ENCODE measurements at regions not wholly inside any gene's neighbourhood (a gene's known extent, or its start where the extent isn't known, plus 50 kb on each side); places are given as distances from the start of the nearest gene placed in this dataset.

GRCh38 chr3:28781053-28781452 is 432.4 kb upstream of the AZI2 start:
- no peak for DNase-seq (ENCODE audit: low read depth)
- TF ChIP-seq POLR2A (IDR thresholded peaks at IDR 0.05; ENCODE audit: extremely low read depth, insufficient read length): no peak
- TF ChIP-seq CTCF (IDR thresholded peaks at IDR 0.05; ENCODE audit: low read depth, low read length): no peak
- no peak for TF ChIP-seq MYC (IDR thresholded peaks at IDR 0.05; ENCODE audit: low read depth, low read length)
- no peak for TF ChIP-seq MAX (IDR thresholded peaks at IDR 0.05; ENCODE audit: low read depth, low read length)
- H3K4me3 ChIP-seq (ENCODE audit: low read depth, low read length): no peak overlapping the region

- H3K4me3 ChIP-seq (ENCODE audit: low read depth, low read length): no peak overlapping the region
- DNase-seq (ENCODE audit: low read depth): no peak
- TF ChIP-seq MYC (IDR thresholded peaks at IDR 0.05; ENCODE audit: low read depth, low read length) (no peak), POLR2A (IDR thresholded peaks at IDR 0.05; ENCODE audit: extremely low read depth, insufficient read length) (no peak), MAX (IDR thresholded peaks at IDR 0.05; ENCODE audit: low read depth, low read length) (no peak), CTCF (IDR thresholded peaks at IDR 0.05; ENCODE audit: low read depth, low read length) (no peak)
Observed at GRCh38 chr3:28786446-28786845, 437.8 kb upstream of the AZI2 start.

- TF ChIP-seq CTCF (IDR thresholded peaks at IDR 0.05; ENCODE audit: low read depth, low read length): no peak
- TF ChIP-seq POLR2A (IDR thresholded peaks at IDR 0.05; ENCODE audit: extremely low read depth, insufficient read length): no peak
- no peak for TF ChIP-seq MYC (IDR thresholded peaks at IDR 0.05; ENCODE audit: low read depth, low read length)
- no peak for TF ChIP-seq MAX (IDR thresholded peaks at IDR 0.05; ENCODE audit: low read depth, low read length)
Observed at GRCh38 chr3:28788571-28788970, 439.9 kb upstream of the AZI2 start.

GRCh38 chr3:28791713-28792255 is 443.2 kb upstream of the AZI2 start:
- no peak overlapping the region for H3K4me3 ChIP-seq (ENCODE audit: low read depth, low read length)
- TF ChIP-seq POLR2A (IDR thresholded peaks at IDR 0.05; ENCODE audit: extremely low read depth, insufficient read length) (no peak), MYC (IDR thresholded peaks at IDR 0.05; ENCODE audit: low read depth, low read length) (no peak), CTCF (IDR thresholded peaks at IDR 0.05; ENCODE audit: low read depth, low read length) (no peak), MAX (IDR thresholded peaks at IDR 0.05; ENCODE audit: low read depth, low read length) (no peak)
- DNase-seq (ENCODE audit: low read depth): no peak

More at GRCh38 chr3:28788571-28788970, 439.9 kb upstream of the AZI2 start:
- no peak overlapping the region for H3K4me3 ChIP-seq (ENCODE audit: low read depth, low read length)
- no peak for DNase-seq (ENCODE audit: low read depth)

- DNase-seq (ENCODE audit: low read depth): no peak
- TF ChIP-seq CTCF (IDR thresholded peaks at IDR 0.05; ENCODE audit: low read depth, low read length) (no peak), MYC (IDR thresholded peaks at IDR 0.05; ENCODE audit: low read depth, low read length) (no peak), POLR2A (IDR thresholded peaks at IDR 0.05; ENCODE audit: extremely low read depth, insufficient read length) (no peak), MAX (IDR thresholded peaks at IDR 0.05; ENCODE audit: low read depth, low read length) (no peak)
- H3K4me3 ChIP-seq (ENCODE audit: low read depth, low read length): no peak overlapping the region
Observed at GRCh38 chr3:28792604-28793003, 444.0 kb upstream of the AZI2 start.
